Thyroid gland (tissue), 4 donors: ENCODE measurements at regions not wholly inside any gene's neighbourhood (a gene's known extent, or its start where the extent isn't known, plus 50 kb on each side); places are given as distances from the start of the nearest gene placed in this dataset.

Source experiments
- POLR2A ChIP-seq, 2 donors: fragments of 450-650 bp; IDR thresholded peaks; one replicate each; pipeline ENCODE4 v1.6.1; 2017; ENCODE audit warnings: antibody characterized with exemption in 2 of 2, mild to moderate bottlenecking in 2 of 2, moderate library complexity in 1 of 2
- TF ChIP-seq, protein P1 (sequence below), 6 experiments: fragments of 200-600 bp in 3 of 6; fragments of 450-650 bp in 3 of 6; sonication (generic) in 3 of 6; IDR thresholded peaks; one replicate each; pipeline ENCODE4 v1.5.1; 2016 to 2019; ENCODE audit warnings: antibody characterized with exemption in 6 of 6, mild to moderate bottlenecking in 2 of 6, inconsistent platforms in 1 of 6, moderate library complexity in 1 of 6

DNA sequence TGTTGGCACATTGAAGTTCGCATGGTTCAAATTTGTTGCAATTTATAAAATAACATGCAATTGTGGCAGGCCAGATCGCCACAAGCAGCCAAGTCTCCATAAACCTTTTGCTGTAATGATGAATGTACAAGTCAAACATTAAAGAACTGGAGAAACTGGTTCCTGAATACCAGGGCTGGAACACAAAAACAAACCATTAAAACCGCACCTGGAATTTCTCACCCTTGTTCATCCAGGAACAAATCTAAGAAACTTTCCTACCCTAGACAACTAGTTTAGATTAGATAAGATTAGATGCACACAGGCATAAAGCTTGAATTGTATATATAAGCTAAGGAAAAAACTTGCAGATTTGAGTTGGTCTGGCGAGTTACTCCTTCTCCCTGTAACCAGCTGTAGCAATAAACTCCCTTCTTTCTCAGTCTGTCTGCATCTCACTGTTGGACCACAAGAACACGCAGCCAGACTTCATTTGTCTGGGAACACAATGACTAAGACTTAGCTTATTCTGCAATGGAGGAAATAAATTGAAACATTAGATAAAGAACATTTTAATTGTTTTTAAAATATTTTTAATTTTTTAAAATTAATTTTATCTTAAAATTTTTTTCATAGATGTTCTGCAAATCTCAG, 1835.5 kb upstream of the LRRTM1 start:
- TF ChIP-seq, protein P1, sequence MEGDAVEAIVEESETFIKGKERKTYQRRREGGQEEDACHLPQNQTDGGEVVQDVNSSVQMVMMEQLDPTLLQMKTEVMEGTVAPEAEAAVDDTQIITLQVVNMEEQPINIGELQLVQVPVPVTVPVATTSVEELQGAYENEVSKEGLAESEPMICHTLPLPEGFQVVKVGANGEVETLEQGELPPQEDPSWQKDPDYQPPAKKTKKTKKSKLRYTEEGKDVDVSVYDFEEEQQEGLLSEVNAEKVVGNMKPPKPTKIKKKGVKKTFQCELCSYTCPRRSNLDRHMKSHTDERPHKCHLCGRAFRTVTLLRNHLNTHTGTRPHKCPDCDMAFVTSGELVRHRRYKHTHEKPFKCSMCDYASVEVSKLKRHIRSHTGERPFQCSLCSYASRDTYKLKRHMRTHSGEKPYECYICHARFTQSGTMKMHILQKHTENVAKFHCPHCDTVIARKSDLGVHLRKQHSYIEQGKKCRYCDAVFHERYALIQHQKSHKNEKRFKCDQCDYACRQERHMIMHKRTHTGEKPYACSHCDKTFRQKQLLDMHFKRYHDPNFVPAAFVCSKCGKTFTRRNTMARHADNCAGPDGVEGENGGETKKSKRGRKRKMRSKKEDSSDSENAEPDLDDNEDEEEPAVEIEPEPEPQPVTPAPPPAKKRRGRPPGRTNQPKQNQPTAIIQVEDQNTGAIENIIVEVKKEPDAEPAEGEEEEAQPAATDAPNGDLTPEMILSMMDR (IDR thresholded peaks at IDR 0.05) = no peak
- no peak for TF ChIP-seq POLR2A (IDR thresholded peaks at IDR 0.05)
